Right kidney (tissue), 1 donor: ENCODE measurements at regions not wholly inside any gene's neighbourhood (a gene's known extent, or its start where the extent isn't known, plus 50 kb on each side); places are given as distances from the start of the nearest gene placed in this dataset.
"Not testable (repeated sequence)": the region's sequence is repeated elsewhere in the genome, so short reads cannot be mapped to it uniquely, and the experiment has no call there.

ENCODE experiments used
- DNase-seq: peaks from one replicate; pipeline ENCODE4 v3.0.0-alpha.2; 2016

- DNase-seq: no peak
Observed at GRCh38 chr18:44557616-44558151, 123.0 kb upstream of the SETBP1 start.

GRCh38 chr18:44558767-44559166 is 121.9 kb upstream of the SETBP1 start:
- DNase-seq: no peak

- DNase-seq: no peak
Observed at GRCh38 chr18:44562986-44563385, 117.7 kb upstream of the SETBP1 start.

GRCh38 chr18:44564922-44565321 is 115.8 kb upstream of the SETBP1 start:
- no peak for DNase-seq

GRCh38 chr18:44568342-44568741 is 112.3 kb upstream of the SETBP1 start:
- DNase-seq: no peak

GRCh38 chr18:44568986-44569385 is 111.7 kb upstream of the SETBP1 start:
- no peak for DNase-seq

GRCh38 chr18:44569391-44570055 is 111.2 kb upstream of the SETBP1 start:
- no peak for DNase-seq

- no peak for DNase-seq
Observed at GRCh38 chr18:44579028-44579702, 101.5 kb upstream of the SETBP1 start.

- no peak for DNase-seq
Observed at GRCh38 chr18:44579745-44580144, 100.9 kb upstream of the SETBP1 start.

- no peak for DNase-seq
Observed at GRCh38 chr18:44580159-44580558, 100.5 kb upstream of the SETBP1 start.

GRCh38 chr18:44580782-44581181 is 99.9 kb upstream of the SETBP1 start:
- not testable (repeated sequence) for DNase-seq

GRCh38 chr18:44582456-44582855 is 98.2 kb upstream of the SETBP1 start:
- DNase-seq: no peak

- DNase-seq: no peak
Observed at GRCh38 chr18:44584900-44585299, 95.8 kb upstream of the SETBP1 start.

GRCh38 chr18:44586782-44587524 is 93.7 kb upstream of the SETBP1 start:
- no peak for DNase-seq

- DNase-seq: no peak
Observed at GRCh38 chr18:44588508-44588907, 92.2 kb upstream of the SETBP1 start.

- no peak for DNase-seq
Observed at GRCh38 chr18:44589693-44590355, 90.9 kb upstream of the SETBP1 start.

GRCh38 chr18:44590956-44591670 is 89.6 kb upstream of the SETBP1 start:
- no peak for DNase-seq

- DNase-seq: no peak
Observed at GRCh38 chr18:44592639-44593038, 88.0 kb upstream of the SETBP1 start.

GRCh38 chr18:44594799-44595467 is 85.8 kb upstream of the SETBP1 start:
- DNase-seq: no peak

GRCh38 chr18:44597797-44598196 is 82.9 kb upstream of the SETBP1 start:
- no peak for DNase-seq

- DNase-seq: no peak
Observed at GRCh38 chr18:44598514-44598913, 82.2 kb upstream of the SETBP1 start.
